Cerebellar cortex (tissue), 1 donor: ENCODE measurements at regions not wholly inside any gene's neighbourhood (a gene's known extent, or its start where the extent isn't known, plus 50 kb on each side); places are given as distances from the start of the nearest gene placed in this dataset.

Source experiments
- DNase-seq: peaks from one replicate; pipeline ENCODE4 v3.0.0-alpha.2; 2015; ENCODE audit warnings: low spot score

- no peak for DNase-seq
These were observed 77.0 kb upstream of the CCL2 start for GRCh38 chr17:34178092-34178491.

- DNase-seq = no peak
These were observed 72.9 kb upstream of the CCL2 start for GRCh38 chr17:34182036-34182803.

- DNase-seq = no peak
These were observed 59.1 kb upstream of the CCL2 start for GRCh38 chr17:34195987-34196386.

GRCh38 chr17:34198519-34198918, 56.6 kb upstream of the CCL2 start:
- DNase-seq = no peak

- no peak for DNase-seq
These were observed 55.6 kb upstream of the CCL2 start for GRCh38 chr17:34199454-34199853.

- peak; percentile 79 for DNase-seq
These were observed 55.1 kb upstream of the CCL2 start for GRCh38 chr17:34199932-34200534.

- no peak for DNase-seq
These were observed 53.9 kb upstream of the CCL2 start for GRCh38 chr17:34201225-34201624.

GRCh38 chr17:34201767-34202166, 53.3 kb upstream of the CCL2 start:
- no peak for DNase-seq

GRCh38 chr17:34203018-34203638, 52.0 kb upstream of the CCL2 start:
- DNase-seq = no peak

- no peak for DNase-seq
These were observed 50.7 kb upstream of the CCL2 start for GRCh38 chr17:34204402-34204801.
